ENCODE measurements at regions not wholly inside any gene's neighbourhood (a gene's known extent, or its start where the extent isn't known, plus 50 kb on each side); places are given as distances from the start of the nearest gene placed in this dataset.

DNA sequence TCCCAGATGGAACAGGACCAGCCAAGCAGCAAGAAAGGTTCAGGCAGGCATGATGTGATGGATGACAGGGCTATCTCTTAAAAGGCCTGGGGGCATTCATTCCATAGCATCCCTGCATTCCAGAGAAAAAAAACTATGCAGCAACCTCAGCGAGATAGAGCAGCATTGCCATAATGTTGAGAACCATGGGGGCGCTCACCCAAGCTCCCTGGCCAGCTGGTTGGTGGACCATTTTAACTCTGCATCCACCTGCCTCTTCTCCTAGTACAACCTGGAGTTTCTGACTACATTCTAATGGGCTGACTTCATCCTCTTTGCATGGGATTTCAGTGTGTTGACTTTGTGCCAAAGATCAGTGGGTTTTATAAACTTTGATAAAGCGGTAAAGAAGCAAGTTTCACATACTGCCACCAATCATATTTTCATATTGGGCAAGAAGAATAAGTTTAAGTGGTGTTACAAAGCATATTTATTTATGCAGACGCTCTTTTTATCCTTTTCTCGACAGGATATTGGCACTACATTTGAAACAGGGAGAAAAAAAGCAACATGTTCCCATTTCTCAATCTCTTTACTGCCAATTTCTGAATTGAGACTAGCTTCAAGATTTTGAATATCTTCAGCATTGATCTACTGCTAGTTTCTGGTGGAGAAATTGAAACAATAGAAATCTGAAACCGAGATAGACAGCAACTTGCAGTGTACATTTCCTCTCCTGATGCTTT lies 378.3 kb upstream of the WWC1 start:
- Mint-ChIP-seq H3K36me3 (ENCODE audit: low read depth) (no peaks in the 10 kb centered on the region), H3K4me1 (ENCODE audit: low read depth) (no peaks in the 10 kb centered on the region), H3K9me3 (no peaks in the 10 kb centered on the region), H3K27ac (no peak overlapping the region), H3K4me3 (no peak overlapping the region), H3K27me3 (ENCODE audit: low read depth) (no peaks in the 10 kb centered on the region)
- no peak for DNase-seq (ENCODE audit: low spot score)

DNA sequence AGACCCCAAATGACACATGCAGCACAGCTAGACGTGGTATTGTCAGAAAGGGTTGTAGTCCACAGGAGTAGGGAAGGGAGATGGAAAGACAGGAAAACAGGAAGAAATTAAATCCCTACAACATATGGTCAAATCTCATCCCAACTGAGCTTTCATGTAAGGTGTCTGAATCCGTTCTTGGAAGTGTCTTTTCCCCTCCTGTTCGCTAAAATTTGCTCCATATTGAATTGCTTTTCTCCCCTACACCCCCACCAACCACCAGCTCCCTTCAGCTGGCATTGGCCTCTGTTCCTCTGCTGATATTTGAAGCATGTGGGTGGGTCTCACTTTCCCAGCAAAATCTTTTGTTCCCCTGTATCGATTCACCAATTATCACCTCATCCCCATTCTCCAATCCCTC lies 376.2 kb upstream of the WWC1 start:
- Mint-ChIP-seq H3K4me1 (ENCODE audit: low read depth) (no peaks in the 10 kb centered on the region), H3K27me3 (ENCODE audit: low read depth) (no peaks in the 10 kb centered on the region), H3K36me3 (ENCODE audit: low read depth) (no peaks in the 10 kb centered on the region), H3K9me3 (no peaks in the 10 kb centered on the region), H3K27ac (no peak overlapping the region), H3K4me3 (no peak overlapping the region)
- DNase-seq (ENCODE audit: low spot score), result no peak

GRCh38 chr5:167916261-167916691 lies 375.2 kb upstream of the WWC1 start:
- DNase-seq (ENCODE audit: low spot score), result no peak
- H3K9me3 Mint-ChIP-seq, result no peaks in the 10 kb centered on the region
- no peaks in the 10 kb centered on the region for H3K27me3 Mint-ChIP-seq (ENCODE audit: low read depth)
- no peak overlapping the region for H3K4me3 Mint-ChIP-seq
- no peak overlapping the region for H3K27ac Mint-ChIP-seq
- H3K4me1 Mint-ChIP-seq (ENCODE audit: low read depth), result no peaks in the 10 kb centered on the region
- no peaks in the 10 kb centered on the region for H3K36me3 Mint-ChIP-seq (ENCODE audit: low read depth)

DNA sequence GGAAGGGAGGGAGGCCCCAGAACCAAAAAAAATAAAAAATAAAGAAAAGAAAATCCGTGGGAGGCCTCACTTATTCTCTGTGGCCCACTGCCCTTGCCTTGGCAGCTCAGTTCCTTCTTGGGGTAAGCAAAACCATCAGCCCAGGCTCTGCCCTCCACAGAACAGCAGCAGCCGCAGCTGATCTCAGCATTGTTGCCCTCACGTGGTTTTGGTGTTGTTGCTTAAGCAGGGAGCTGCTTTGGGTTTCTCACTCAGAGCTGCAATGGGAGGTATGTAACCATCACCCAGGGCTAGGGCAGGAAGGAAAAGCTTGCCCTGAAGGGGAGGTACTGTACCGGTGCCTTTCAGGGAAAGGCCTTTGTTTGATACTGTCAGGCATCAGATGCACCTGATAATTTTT lies 374.7 kb upstream of the WWC1 start:
- DNase-seq (ENCODE audit: low spot score), result no peak
- no peaks in the 10 kb centered on the region for H3K9me3 Mint-ChIP-seq
- no peak overlapping the region for H3K4me3 Mint-ChIP-seq
- no peaks in the 10 kb centered on the region for H3K27me3 Mint-ChIP-seq (ENCODE audit: low read depth)
- H3K27ac Mint-ChIP-seq, result no peak overlapping the region
- no peaks in the 10 kb centered on the region for H3K36me3 Mint-ChIP-seq (ENCODE audit: low read depth)
- no peaks in the 10 kb centered on the region for H3K4me1 Mint-ChIP-seq (ENCODE audit: low read depth)

- no peaks in the 10 kb centered on the region for H3K4me1 Mint-ChIP-seq (ENCODE audit: low read depth)
- H3K27ac Mint-ChIP-seq, result no peak overlapping the region
- H3K27me3 Mint-ChIP-seq (ENCODE audit: low read depth), result no peaks in the 10 kb centered on the region
- no peak for DNase-seq (ENCODE audit: low spot score)
- no peak overlapping the region for H3K4me3 Mint-ChIP-seq
- H3K9me3 Mint-ChIP-seq, result no peaks in the 10 kb centered on the region
- H3K36me3 Mint-ChIP-seq (ENCODE audit: low read depth), result no peaks in the 10 kb centered on the region
Measured at GRCh38 chr5:167918184-167918812, 373.1 kb upstream of the WWC1 start.

GRCh38 chr5:167918813-167919483 lies 372.5 kb upstream of the WWC1 start:
- Mint-ChIP-seq H3K36me3 (ENCODE audit: low read depth) (no peaks in the 10 kb centered on the region), H3K9me3 (no peaks in the 10 kb centered on the region), H3K27me3 (ENCODE audit: low read depth) (no peaks in the 10 kb centered on the region), H3K4me3 (no peak overlapping the region), H3K4me1 (ENCODE audit: low read depth) (no peaks in the 10 kb centered on the region), H3K27ac (no peak overlapping the region)
- DNase-seq (ENCODE audit: low spot score), result no peak

GRCh38 chr5:167920589-167920988 lies 370.9 kb upstream of the WWC1 start:
- Mint-ChIP-seq H3K9me3 (no peaks in the 10 kb centered on the region), H3K4me1 (ENCODE audit: low read depth) (no peaks in the 10 kb centered on the region), H3K36me3 (ENCODE audit: low read depth) (no peaks in the 10 kb centered on the region), H3K4me3 (no peak overlapping the region), H3K27me3 (ENCODE audit: low read depth) (no peaks in the 10 kb centered on the region), H3K27ac (no peak overlapping the region)
- DNase-seq (ENCODE audit: low spot score), result no peak

DNA sequence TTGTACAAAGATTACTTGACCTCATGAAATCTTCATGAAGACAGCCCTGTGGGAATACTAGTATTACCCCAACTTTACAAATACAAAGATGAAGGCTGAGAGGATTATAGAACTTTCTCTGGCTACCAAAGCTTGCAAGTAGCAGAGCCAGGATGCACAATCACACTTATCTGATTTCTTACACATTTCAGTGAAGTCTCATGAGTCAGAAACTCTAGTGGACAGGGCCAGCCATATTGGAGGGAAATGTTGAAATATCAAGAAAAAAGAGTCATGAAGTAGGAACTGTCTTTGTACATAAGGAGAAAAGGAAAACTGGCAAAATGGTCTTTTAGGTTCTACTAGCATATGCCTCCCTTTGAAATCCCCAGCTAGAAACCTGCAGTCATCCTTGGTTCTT lies 369.6 kb upstream of the WWC1 start:
- H3K4me3 Mint-ChIP-seq, result no peak overlapping the region
- H3K27ac Mint-ChIP-seq, result no peak overlapping the region
- H3K36me3 Mint-ChIP-seq (ENCODE audit: low read depth), result no peaks in the 10 kb centered on the region
- no peak for DNase-seq (ENCODE audit: low spot score)
- no peaks in the 10 kb centered on the region for H3K4me1 Mint-ChIP-seq (ENCODE audit: low read depth)
- H3K9me3 Mint-ChIP-seq, result no peaks in the 10 kb centered on the region
- H3K27me3 Mint-ChIP-seq (ENCODE audit: low read depth), result no peaks in the 10 kb centered on the region

DNA sequence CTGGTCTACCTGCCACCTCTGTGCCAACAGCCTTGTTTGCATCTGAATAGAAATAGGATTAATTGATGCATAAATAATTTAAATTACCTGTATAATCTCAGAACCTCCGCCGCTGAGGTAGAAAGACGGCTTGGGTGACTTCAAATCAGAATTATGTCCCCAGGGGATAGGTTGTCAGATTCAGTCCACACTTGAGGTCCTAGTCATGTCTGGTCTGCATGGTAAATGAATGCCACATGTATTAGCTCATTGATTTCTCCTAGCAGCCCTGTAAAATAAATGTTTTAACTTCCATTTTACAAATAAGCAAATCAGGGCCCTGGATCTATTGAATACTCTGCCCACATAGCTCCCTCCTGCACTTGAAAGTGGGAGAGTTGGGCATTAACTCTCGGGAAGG lies 368.0 kb upstream of the WWC1 start:
- no peaks in the 10 kb centered on the region for H3K9me3 Mint-ChIP-seq
- H3K27ac Mint-ChIP-seq, result no peak overlapping the region
- no peaks in the 10 kb centered on the region for H3K27me3 Mint-ChIP-seq (ENCODE audit: low read depth)
- DNase-seq (ENCODE audit: low spot score), result no peak
- H3K4me3 Mint-ChIP-seq, result no peak overlapping the region
- no peaks in the 10 kb centered on the region for H3K4me1 Mint-ChIP-seq (ENCODE audit: low read depth)
- no peaks in the 10 kb centered on the region for H3K36me3 Mint-ChIP-seq (ENCODE audit: low read depth)

DNA sequence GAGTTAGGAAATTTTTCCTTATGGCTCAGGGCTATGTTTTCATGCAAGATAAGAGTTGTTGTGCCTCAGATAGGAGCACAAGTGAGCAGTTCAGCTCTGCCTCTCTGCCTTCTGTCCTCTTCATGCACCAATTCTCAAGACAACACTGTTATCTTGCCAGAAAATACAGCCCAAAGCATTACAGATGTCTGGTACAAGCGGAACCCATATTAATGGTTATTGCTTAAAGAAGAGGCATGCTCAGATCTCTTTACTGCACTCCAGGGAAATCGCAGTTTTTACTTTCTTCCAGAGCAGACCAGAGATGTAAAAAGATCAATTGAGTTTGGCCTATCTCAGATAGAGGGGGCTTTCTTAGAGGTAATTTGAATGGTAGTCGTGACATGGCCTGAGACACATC lies 361.6 kb upstream of the WWC1 start:
- Mint-ChIP-seq H3K36me3 (ENCODE audit: low read depth) (no peaks in the 10 kb centered on the region), H3K4me1 (ENCODE audit: low read depth) (no peaks in the 10 kb centered on the region), H3K4me3 (no peak overlapping the region), H3K9me3 (no peaks in the 10 kb centered on the region), H3K27ac (no peak overlapping the region), H3K27me3 (ENCODE audit: low read depth) (no peaks in the 10 kb centered on the region)
- no peak for DNase-seq (ENCODE audit: low spot score)

- Mint-ChIP-seq H3K36me3 (ENCODE audit: low read depth) (no peaks in the 10 kb centered on the region), H3K4me3 (no peak overlapping the region), H3K27me3 (ENCODE audit: low read depth) (no peaks in the 10 kb centered on the region), H3K4me1 (ENCODE audit: low read depth) (peaks cover 6% of the 10 kb centered on the region), H3K9me3 (no peaks in the 10 kb centered on the region), H3K27ac (no peak overlapping the region)
- DNase-seq (ENCODE audit: low spot score), result no peak
Measured at GRCh38 chr5:167934551-167934971, 356.9 kb upstream of the WWC1 start.

- H3K4me3 Mint-ChIP-seq, result no peak overlapping the region
- no peaks in the 10 kb centered on the region for H3K27me3 Mint-ChIP-seq (ENCODE audit: low read depth)
- no peak for DNase-seq (ENCODE audit: low spot score)
- no peaks in the 10 kb centered on the region for H3K9me3 Mint-ChIP-seq
- no peaks in the 10 kb centered on the region for H3K36me3 Mint-ChIP-seq (ENCODE audit: low read depth)
- H3K27ac Mint-ChIP-seq, result no peak overlapping the region
- peaks cover 6% of the 10 kb centered on the region for H3K4me1 Mint-ChIP-seq (ENCODE audit: low read depth)
Measured at GRCh38 chr5:167936022-167936421, 355.4 kb upstream of the WWC1 start.

- no peaks in the 10 kb centered on the region for H3K27me3 Mint-ChIP-seq (ENCODE audit: low read depth)
- H3K36me3 Mint-ChIP-seq (ENCODE audit: low read depth), result no peaks in the 10 kb centered on the region
- DNase-seq (ENCODE audit: low spot score), result no peak
- H3K4me1 Mint-ChIP-seq (ENCODE audit: low read depth), result peaks cover 6% of the 10 kb centered on the region
- no peak overlapping the region for H3K4me3 Mint-ChIP-seq
- H3K27ac Mint-ChIP-seq, result no peak overlapping the region
- H3K9me3 Mint-ChIP-seq, result no peaks in the 10 kb centered on the region
Measured at GRCh38 chr5:167936944-167937634, 354.4 kb upstream of the WWC1 start.

DNA sequence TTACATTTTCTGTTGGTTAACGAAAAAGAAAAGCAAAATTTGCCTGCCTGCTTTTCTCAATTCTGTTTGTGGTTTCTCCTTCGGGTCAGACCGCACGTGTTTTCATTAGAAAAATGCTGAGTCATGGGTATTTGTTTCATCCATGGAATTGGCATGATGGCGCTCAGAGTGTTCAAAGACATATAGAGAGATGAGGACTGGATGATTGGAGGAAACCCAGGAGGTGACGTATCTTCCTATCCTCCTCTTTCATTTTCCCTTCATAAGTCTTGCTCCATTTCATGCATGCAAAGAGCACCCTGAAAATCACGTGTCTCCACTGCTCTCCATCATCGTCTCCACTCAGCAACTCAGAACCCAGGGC lies 353.8 kb upstream of the WWC1 start:
- H3K9me3 Mint-ChIP-seq, result no peaks in the 10 kb centered on the region
- no peaks in the 10 kb centered on the region for H3K27me3 Mint-ChIP-seq (ENCODE audit: low read depth)
- no peaks in the 10 kb centered on the region for H3K36me3 Mint-ChIP-seq (ENCODE audit: low read depth)
- H3K4me3 Mint-ChIP-seq, result no peak overlapping the region
- no peak overlapping the region for H3K27ac Mint-ChIP-seq
- peaks cover 6% of the 10 kb centered on the region for H3K4me1 Mint-ChIP-seq (ENCODE audit: low read depth)
- DNase-seq (ENCODE audit: low spot score), result no peak
